CD14-positive monocyte (primary cell): ENCODE measurements at regions not wholly inside any gene's neighbourhood (a gene's known extent, or its start where the extent isn't known, plus 50 kb on each side); places are given as distances from the start of the nearest gene placed in this dataset.

ENCODE experiments used
- DNase-seq, 3 donors: peaks; one replicate each; pipeline ENCODE4 v3.0.0-alpha.2; 2011 to 2022
- H2AFZ ChIP-seq: 2 replicates; pipeline ENCODE4 v1.6.0; 2012; ENCODE audit warnings: mild to moderate bottlenecking, low read depth, low read length, inconsistent platforms; ENCODE audit not compliant: insufficient read depth, poor library complexity, severe bottlenecking
- H3K27ac ChIP-seq, 2 donors: 1 replicate in 1 of 2; 2 replicates in 1 of 2; pipeline ENCODE4 v1.5.1; 2012 to 2013; ENCODE audit warnings: low read length in 2 of 2, control low read depth in 1 of 2, inconsistent platforms in 1 of 2, low read depth in 1 of 2, mild to moderate bottlenecking in 1 of 2
- H3K27me3 ChIP-seq, 2 donors: one replicate each; pipeline versions ENCODE4 v1.6.0 to v1.6.1; 2011 to 2013; ENCODE audit warnings: low read length in 2 of 2; ENCODE audit not compliant: control insufficient read depth in 2 of 2, insufficient read depth in 2 of 2
- H3K36me3 ChIP-seq, 2 donors: replicated peaks in 1 of 2; 1 replicate in 1 of 2; 2 replicates in 1 of 2; pipeline versions ENCODE4 v1.5.1 to v1.6.1; 2012 to 2013; ENCODE audit warnings: low read length in 2 of 2, control low read depth in 1 of 2, inconsistent platforms in 1 of 2, mild to moderate bottlenecking in 1 of 2; ENCODE audit not compliant: insufficient read depth in 2 of 2, control insufficient read depth in 1 of 2
- H3K4me1 ChIP-seq, 2 donors: 1 replicate in 1 of 2; 2 replicates in 1 of 2; pipeline versions ENCODE4 v1.5.1 to v1.6.1; 2012 to 2013; ENCODE audit warnings: low read length in 2 of 2, control low read depth in 1 of 2, inconsistent platforms in 1 of 2, mild to moderate bottlenecking in 1 of 2, moderate library complexity in 1 of 2; ENCODE audit not compliant: insufficient read depth in 2 of 2, control insufficient read depth in 1 of 2
- H3K4me2 ChIP-seq: replicated peaks from 2 replicates; pipeline ENCODE3; 2012; ENCODE audit warnings: low read length, moderate library complexity, mild to moderate bottlenecking; ENCODE audit not compliant: poor library complexity, severe bottlenecking; ENCODE audit errors: extremely low read depth
- H3K4me3 ChIP-seq, 3 experiments: fragments of 200-600 bp in 1 of 3; sonication (generic) in 1 of 3; replicated peaks in 1 of 3; 1 replicate in 2 of 3; 2 replicates in 1 of 3; pipeline ENCODE4 v1.5.1; 2011 to 2013; ENCODE audit warnings: low read length in 3 of 3, mild to moderate bottlenecking in 3 of 3, control low read depth in 2 of 3, low read depth in 2 of 3, inconsistent platforms in 1 of 3, moderate library complexity in 1 of 3
- H3K79me2 ChIP-seq: 2 replicates; pipeline ENCODE4 v1.6.0; 2012; ENCODE audit warnings: mild to moderate bottlenecking, control low read depth, inconsistent platforms, low read length, moderate library complexity; ENCODE audit not compliant: insufficient read depth
- H3K9ac ChIP-seq: 2 replicates; pipeline ENCODE4 v1.6.0; 2017; ENCODE audit warnings: low read length, mild to moderate bottlenecking; ENCODE audit not compliant: insufficient read depth, poor library complexity, severe bottlenecking
- H3K9me3 ChIP-seq, 2 donors: replicated peaks in 1 of 2; 1 replicate in 1 of 2; 2 replicates in 1 of 2; pipeline versions ENCODE4 v1.5.1 to v1.6.1; 2012 to 2013; ENCODE audit warnings: low read length in 2 of 2, control low read depth in 1 of 2; ENCODE audit not compliant: control insufficient read depth in 1 of 2, insufficient read depth in 1 of 2
- H4K20me1 ChIP-seq: 2 replicates; pipeline ENCODE4 v1.6.0; 2012; ENCODE audit warnings: mild to moderate bottlenecking, low read length, control low read depth, moderate library complexity; ENCODE audit not compliant: insufficient read depth
- H3K27ac Mint-ChIP-seq, 7 donors: one replicate each; pipeline ENCODE4 v1.8.0; 2020; ENCODE audit warnings: mild to moderate bottlenecking in 7 of 7, mixed read lengths in 7 of 7, moderate library complexity in 6 of 7, inconsistent platforms in 2 of 7
- H3K27me3 Mint-ChIP-seq, 3 donors: one replicate each; pipeline ENCODE4 v1.8.0; 2021 to 2022; ENCODE audit warnings: low read depth in 3 of 3, mild to moderate bottlenecking in 3 of 3, mixed read lengths in 3 of 3, moderate library complexity in 3 of 3, inconsistent platforms in 1 of 3
- H3K36me3 Mint-ChIP-seq, 2 donors: one replicate each; pipeline ENCODE4 v1.8.0; 2020; ENCODE audit warnings: mixed read lengths in 2 of 2, inconsistent platforms in 1 of 2, mild to moderate bottlenecking in 1 of 2
- H3K4me1 Mint-ChIP-seq: one replicate; pipeline ENCODE4 v1.8.0; 2020; ENCODE audit warnings: mild to moderate bottlenecking, mixed read lengths
- H3K4me3 Mint-ChIP-seq, 2 donors: one replicate each; pipeline ENCODE4 v1.8.0; 2020; ENCODE audit warnings: mild to moderate bottlenecking in 2 of 2, mixed read lengths in 2 of 2, moderate library complexity in 1 of 2
- H3K9me3 Mint-ChIP-seq, 7 donors: one replicate each; pipeline ENCODE4 v1.8.0; 2020 to 2022; ENCODE audit warnings: mixed read lengths in 7 of 7, mild to moderate bottlenecking in 6 of 7, moderate library complexity in 6 of 7, inconsistent platforms in 2 of 7
- CTCF ChIP-seq: fragments of 200-600 bp; IDR thresholded peaks from one replicate; pipeline ENCODE4 v1.8.0; 2022; ENCODE audit warnings: antibody characterized with exemption, mild to moderate bottlenecking
- WGBS: methylation state at CpG from one replicate; pipeline ENCODE4 v1.1.5; 2013; ENCODE audit warnings: missing lambda C conversion rate; ENCODE audit not compliant: insufficient coverage; 5-methylcytosine and 5-hydroxymethylcytosine counted together
- intact Hi-C, 2 donors: fragments of 100-400 bp; cut with micrococcal nuclease; formaldehyde crosslinking; loops; one replicate each; pipeline versions ENCODE4 v1.15.0 to v1.15.1; 2023

- Histone ChIP-seq H3K79me2 (no peaks in the 10 kb centered on the region), H3K4me2 (no peak overlapping the region), H3K27ac (no peak overlapping the region), H3K4me3 (no peak overlapping the region), H3K9ac (no peak overlapping the region), H4K20me1 (no peaks in the 10 kb centered on the region), H3K27me3 (no peaks in the 10 kb centered on the region), H3K36me3 (no peaks in the 10 kb centered on the region), H3K9me3 (no peaks in the 10 kb centered on the region), H2AFZ (no peak overlapping the region), H3K4me1 (no peaks in the 10 kb centered on the region)
- peaks cover 0 to 1% (median 0%) of the 10 kb centered on the region in 3 donors for H3K27me3 Mint-ChIP-seq
- no peak overlapping the region for H3K4me3 Mint-ChIP-seq
- no peak for TF ChIP-seq CTCF
- WGBS = 79% methylated on average over 4 of the region's 9 CpGs
- no peaks in the 10 kb centered on the region for H3K4me1 Mint-ChIP-seq
- intact Hi-C loops = no loop called here
- H3K36me3 Mint-ChIP-seq = no peaks in the 10 kb centered on the region
- H3K27ac Mint-ChIP-seq = no peak overlapping the region
- no peak for DNase-seq
- peaks cover 0 to 15% (median 2%) of the 10 kb centered on the region in 7 donors for H3K9me3 Mint-ChIP-seq
Measured at GRCh38 chr13:107712145-107712860, 503.0 kb downstream of the LIG4 start.

DNA sequence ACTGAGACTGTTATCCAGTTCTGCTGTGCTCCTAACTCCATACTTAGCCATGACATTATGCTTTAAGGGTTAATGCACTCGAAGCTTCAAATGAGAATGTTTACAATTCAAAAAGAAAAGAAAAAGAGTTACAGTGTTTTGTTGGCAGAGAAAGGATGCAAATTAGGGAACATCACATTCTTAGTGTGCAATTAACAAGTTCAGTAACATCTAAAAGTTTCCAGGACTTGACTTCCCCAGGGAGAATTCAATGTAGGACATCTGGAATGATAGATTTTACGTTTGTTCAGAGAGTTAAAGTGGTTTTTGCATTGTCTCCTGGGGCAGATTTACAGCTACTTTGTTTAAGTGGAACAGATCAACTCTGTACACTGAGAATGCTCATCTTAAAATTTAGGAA is 525.2 kb downstream of the LIG4 start:
- WGBS = no CpG with 5 or more reads among the region's 2 CpGs
- Histone ChIP-seq H3K79me2 (no peaks in the 10 kb centered on the region), H4K20me1 (no peaks in the 10 kb centered on the region), H3K4me2 (no peak overlapping the region), H3K4me3 (no peak overlapping the region), H3K27me3 (no peaks in the 10 kb centered on the region), H3K27ac (no peak overlapping the region), H2AFZ (no peak overlapping the region), H3K9me3 (no peaks in the 10 kb centered on the region), H3K9ac (no peak overlapping the region), H3K4me1 (no peaks in the 10 kb centered on the region), H3K36me3 (no peaks in the 10 kb centered on the region)
- no peak for DNase-seq
- no peaks in the 10 kb centered on the region for H3K36me3 Mint-ChIP-seq
- intact Hi-C loops = no loop called here
- peaks cover 0 to 1% (median 0%) of the 10 kb centered on the region in 3 donors for H3K27me3 Mint-ChIP-seq
- no peak for TF ChIP-seq CTCF
- H3K4me3 Mint-ChIP-seq = no peak overlapping the region
- H3K27ac Mint-ChIP-seq = no peak overlapping the region
- peaks cover 1 to 8% (median 5%) of the 10 kb centered on the region in 7 donors for H3K9me3 Mint-ChIP-seq
- H3K4me1 Mint-ChIP-seq = no peaks in the 10 kb centered on the region
